ENCODE measurements at regions not wholly inside any gene's neighbourhood (a gene's known extent, or its start where the extent isn't known, plus 50 kb on each side); places are given as distances from the start of the nearest gene placed in this dataset.
A peak's percentile ranks its signal among the peaks of the same experiment; 100 is the strongest.

GRCh38 chr2:167863377-167863776 is 384.0 kb downstream of the STK39 start:
- Histone ChIP-seq H3K4me1 (ENCODE audit: control insufficient read depth in 1 of 2, insufficient read depth in 2 of 2, low read depth in 1 of 2, low read length in 1 of 2) (no peaks in the 10 kb centered on the region), H3K9me2 (no peaks in the 10 kb centered on the region), H3K9me3 (no peaks in the 10 kb centered on the region), H3K27me3 (ENCODE audit: insufficient read depth) (no peaks in the 10 kb centered on the region), H3K79me2 (ENCODE audit: insufficient read depth) (no peaks in the 10 kb centered on the region), H2AFZ (ENCODE audit: low read depth) (no peak overlapping the region), H3F3A (replicated peaks; ENCODE audit: insufficient read depth) (no peaks in the 10 kb centered on the region), H3K4me2 (no peak overlapping the region), H3K36me3 (replicated peaks in 1 of 2; ENCODE audit: control insufficient read depth in 1 of 2, insufficient read depth in 2 of 2, low read length in 1 of 2) (no peaks in the 10 kb centered on the region), H3K27ac (ENCODE audit: low read depth in 2 of 2, low read length in 1 of 2) (no peak overlapping the region), H3K4me3 (ENCODE audit: low read depth in 2 of 2, low read length in 1 of 2) (no peak overlapping the region), H4K20me1 (ENCODE audit: insufficient read depth) (no peaks in the 10 kb centered on the region), H3K9ac (no peak overlapping the region)
- no peak for TF ChIP-seq GABPA (IDR thresholded peaks at IDR 0.05; ENCODE audit: low read depth)
- TF ChIP-seq FOXJ3 (CRISPR knock-in tag; IDR thresholded peaks at IDR 0.05), result no peak
- TF ChIP-seq JUND (IDR thresholded peaks at IDR 0.05), result no peak
- no peak for TF ChIP-seq RAD21 (IDR thresholded peaks at IDR 0.05; ENCODE audit: low read length)
- POLR2A ChIA-PET, result no interaction called here
- DNase-seq, result no peak
- CTCF ChIA-PET, result interaction anchor here (1.6 kb wide), 1 partner anchor 12 kb away, joined by 4 read pairs; no protein-coding TSS in a partner anchor
- WGBS (ENCODE audit: low lambda C conversion rate), result 79% methylated on average over 2 of the region's 2 CpGs

GRCh38 chr2:167862782-167863181 is 384.6 kb downstream of the STK39 start:
- no peak for TF ChIP-seq ELF1 (IDR thresholded peaks at IDR 0.05)
- peak; percentile 9; the same call in 1 of the 2 replicates for TF ChIP-seq PBX3 (IDR thresholded peaks at IDR 0.05)
- Histone ChIP-seq H3K27ac (ENCODE audit: low read depth in 2 of 2, low read length in 1 of 2) (no peak overlapping the region), H3K9me2 (no peaks in the 10 kb centered on the region), H3F3A (replicated peaks; ENCODE audit: insufficient read depth) (no peaks in the 10 kb centered on the region), H3K4me1 (ENCODE audit: control insufficient read depth in 1 of 2, insufficient read depth in 2 of 2, low read depth in 1 of 2, low read length in 1 of 2) (no peaks in the 10 kb centered on the region), H3K4me2 (no peak overlapping the region), H3K4me3 (ENCODE audit: low read depth in 2 of 2, low read length in 1 of 2) (no peak overlapping the region), H3K36me3 (replicated peaks in 1 of 2; ENCODE audit: control insufficient read depth in 1 of 2, insufficient read depth in 2 of 2, low read length in 1 of 2) (no peaks in the 10 kb centered on the region), H2AFZ (ENCODE audit: low read depth) (0 out of 2 replicates have a peak overlapping the region, but pooled peaks have one; percentile 9), H4K20me1 (ENCODE audit: insufficient read depth) (no peaks in the 10 kb centered on the region), H3K79me2 (ENCODE audit: insufficient read depth) (no peaks in the 10 kb centered on the region), H3K27me3 (ENCODE audit: insufficient read depth) (no peaks in the 10 kb centered on the region), H3K9ac (no peak overlapping the region), H3K9me3 (no peaks in the 10 kb centered on the region)
- WGBS (ENCODE audit: low lambda C conversion rate), result 22% methylated on average over 3 of the region's 3 CpGs
- ChIA-PET POLR2A (no interaction called here), CTCF (no interaction called here)
- no peak for DNase-seq

- POLR2A ChIA-PET, result no interaction called here
- H4K20me1 ChIP-seq (ENCODE audit: insufficient read depth), result no peaks in the 10 kb centered on the region
- no peak for TF ChIP-seq MEF2A (IDR thresholded peaks at IDR 0.05; ENCODE audit: borderline replicate concordance, low read depth)
- no peak for TF ChIP-seq TEAD4 (IDR thresholded peaks at IDR 0.05; ENCODE audit: borderline replicate concordance, insufficient read depth)
- no peak for TF ChIP-seq EZH2phosphoT487 (IDR thresholded peaks at IDR 0.05; ENCODE audit: borderline replicate concordance, low read depth)
- no peak for TF ChIP-seq FOXJ3 (CRISPR knock-in tag; IDR thresholded peaks at IDR 0.05)
- TF ChIP-seq MAX (IDR thresholded peaks at IDR 0.05; ENCODE audit: low read depth), result no peak
- no peak for TF ChIP-seq RFX5 (IDR thresholded peaks at IDR 0.05; ENCODE audit: low read length)
- TF ChIP-seq REST (IDR thresholded peaks at IDR 0.05; ENCODE audit: low read depth, low read length), result no peak
- TF ChIP-seq EP300 (IDR thresholded peaks at IDR 0.05; ENCODE audit: borderline replicate concordance in 1 of 2, low read depth in 1 of 2, low read length in 1 of 2), result no peak
- no peak for TF ChIP-seq RAD21 (IDR thresholded peaks at IDR 0.05; ENCODE audit: low read length)
- TF ChIP-seq NRF1 (IDR thresholded peaks at IDR 0.05; ENCODE audit: low read depth, low read length), result no peak
- no peak for TF ChIP-seq USF1 (IDR thresholded peaks at IDR 0.05; ENCODE audit: borderline replicate concordance, low read depth)
- TF ChIP-seq CTCF (IDR thresholded peaks at IDR 0.05), result no peak
Measured at GRCh38 chr2:167862296-167862695, 385.1 kb downstream of the STK39 start.

More at GRCh38 chr2:167862296-167862695, 385.1 kb downstream of the STK39 start:
- no peak for DNase-seq
- H3K9ac ChIP-seq, result no peak overlapping the region
- H3K4me3 ChIP-seq (ENCODE audit: low read depth in 2 of 2, low read length in 1 of 2), result no peak overlapping the region
- no peaks in the 10 kb centered on the region for H3K9me3 ChIP-seq
- no peaks in the 10 kb centered on the region for H3K27me3 ChIP-seq (ENCODE audit: insufficient read depth)
- H3F3A ChIP-seq (replicated peaks; ENCODE audit: insufficient read depth), result no peaks in the 10 kb centered on the region
- H2AFZ ChIP-seq (ENCODE audit: low read depth), result no peak overlapping the region
- H3K9me2 ChIP-seq, result no peaks in the 10 kb centered on the region
- H3K4me2 ChIP-seq, result no peak overlapping the region
- CTCF ChIA-PET, result no interaction called here
- H3K36me3 ChIP-seq (replicated peaks in 1 of 2; ENCODE audit: control insufficient read depth in 1 of 2, insufficient read depth in 2 of 2, low read length in 1 of 2), result no peaks in the 10 kb centered on the region
- H3K27ac ChIP-seq (ENCODE audit: low read depth in 2 of 2, low read length in 1 of 2), result no peak overlapping the region
- 89% methylated on average over 4 of the region's 4 CpGs for WGBS (ENCODE audit: low lambda C conversion rate)
- no peaks in the 10 kb centered on the region for H3K79me2 ChIP-seq (ENCODE audit: insufficient read depth)
- no peaks in the 10 kb centered on the region for H3K4me1 ChIP-seq (ENCODE audit: control insufficient read depth in 1 of 2, insufficient read depth in 2 of 2, low read depth in 1 of 2, low read length in 1 of 2)

Measured in SK-N-SH (cell line).